Activated CD8-positive, alpha-beta memory T cell treated with anti-CD3 and anti-CD28 coated beads for 4 hours (primary cell): ENCODE measurements at regions not wholly inside any gene's neighbourhood (a gene's known extent, or its start where the extent isn't known, plus 50 kb on each side); places are given as distances from the start of the nearest gene placed in this dataset.

ENCODE experiments used
- DNase-seq, 2 donors: peaks; one replicate each; pipeline ENCODE4 v3.0.0-alpha.2; 2020; ENCODE audit warnings: low read depth in 2 of 2

DNA sequence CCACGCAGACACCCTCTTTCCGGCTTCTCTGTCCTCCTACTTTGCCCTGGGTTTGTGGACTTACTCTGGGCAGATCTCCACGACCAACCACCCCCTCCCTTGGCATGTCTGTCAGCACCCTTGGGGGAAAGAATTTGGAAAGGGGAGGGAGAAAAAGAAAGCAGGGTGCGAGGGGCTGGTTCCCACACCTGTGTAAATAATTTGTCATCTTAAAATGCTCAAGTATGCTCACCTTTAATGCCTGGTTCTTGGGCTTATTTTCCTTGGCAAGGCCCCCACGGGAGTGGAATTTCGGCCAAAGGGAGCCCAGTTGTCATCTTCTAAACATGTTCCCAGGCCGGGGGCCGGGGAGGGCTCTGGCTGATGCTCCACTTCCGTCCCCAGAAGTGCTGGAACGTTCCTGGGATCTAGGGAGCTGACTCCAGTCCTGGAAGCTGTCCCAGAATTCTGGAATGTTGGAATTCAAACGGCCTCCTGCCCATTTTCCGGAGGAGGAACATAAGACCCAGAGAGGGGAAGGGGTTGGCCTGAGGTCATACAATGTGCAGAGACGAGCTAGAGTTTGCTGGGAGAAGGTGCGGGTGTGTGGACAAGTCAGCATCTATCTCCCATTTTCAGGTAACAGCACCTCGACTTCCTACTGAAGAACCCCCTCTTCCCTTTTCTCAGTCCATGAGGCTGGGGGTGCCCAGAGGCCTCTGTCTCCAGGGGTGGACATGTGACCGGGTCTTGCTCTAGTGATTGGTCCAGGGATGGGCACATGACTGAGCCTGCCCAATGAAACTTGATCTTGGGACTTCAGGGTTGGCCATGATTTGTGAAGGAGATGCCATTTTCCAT is 122.3 kb downstream of the CEBPB start:
- DNase-seq, result no peak

DNA sequence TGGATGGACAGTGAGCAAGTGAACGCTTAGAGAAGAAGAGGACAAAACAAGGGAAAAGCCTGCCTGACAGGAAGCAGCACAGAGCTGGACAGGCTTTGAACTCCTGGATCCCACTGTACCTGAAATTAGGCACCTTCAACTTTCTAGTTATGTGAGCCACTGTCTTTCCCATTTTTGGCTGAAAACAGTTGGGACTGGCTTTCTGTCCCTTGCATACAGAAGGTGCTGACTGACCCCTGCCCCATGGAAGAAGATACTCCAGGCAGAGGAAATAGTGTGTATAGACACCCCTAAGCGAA is 122.8 kb downstream of the CEBPB start:
- DNase-seq, result no peak

DNA sequence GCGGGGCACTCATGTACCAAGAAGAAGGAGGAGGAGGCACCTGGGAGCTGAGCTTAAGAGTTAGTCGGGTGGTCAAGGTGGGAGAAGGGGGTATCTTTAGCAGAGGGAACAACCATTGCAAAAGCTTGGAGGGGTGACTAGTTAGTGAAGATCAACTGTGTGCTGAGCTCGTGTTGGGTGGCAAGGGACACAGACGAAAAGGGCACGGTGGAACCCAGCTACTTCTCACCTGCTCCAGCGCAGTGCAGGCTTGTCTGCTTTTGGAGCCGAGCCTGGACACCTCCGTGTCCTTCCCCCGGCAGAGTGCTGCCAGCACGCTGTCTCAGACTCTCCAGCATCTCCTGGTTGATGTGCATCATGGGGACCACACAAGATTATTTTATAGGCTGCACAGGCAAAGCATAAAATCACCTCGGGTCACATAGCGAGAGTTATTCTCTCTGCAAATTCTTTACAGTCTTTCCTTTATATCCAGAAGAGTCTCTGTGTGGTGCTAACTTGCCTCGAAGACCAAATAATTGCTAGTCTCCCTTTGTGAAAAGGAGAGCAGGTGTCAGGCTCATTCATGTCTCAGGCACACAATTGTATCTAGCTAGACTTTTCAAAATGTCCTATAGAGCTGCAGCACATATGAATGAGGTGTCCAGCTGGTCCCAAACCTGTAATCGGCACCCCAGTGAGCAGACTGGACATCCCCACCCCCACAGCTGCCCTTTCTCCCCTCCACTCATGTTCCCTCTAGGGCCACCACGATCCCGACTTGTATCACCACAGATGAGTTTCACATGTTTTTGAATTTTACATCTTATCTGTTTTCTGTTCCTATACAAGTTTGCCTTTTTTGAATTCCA is 123.4 kb downstream of the CEBPB start:
- no peak for DNase-seq

DNA sequence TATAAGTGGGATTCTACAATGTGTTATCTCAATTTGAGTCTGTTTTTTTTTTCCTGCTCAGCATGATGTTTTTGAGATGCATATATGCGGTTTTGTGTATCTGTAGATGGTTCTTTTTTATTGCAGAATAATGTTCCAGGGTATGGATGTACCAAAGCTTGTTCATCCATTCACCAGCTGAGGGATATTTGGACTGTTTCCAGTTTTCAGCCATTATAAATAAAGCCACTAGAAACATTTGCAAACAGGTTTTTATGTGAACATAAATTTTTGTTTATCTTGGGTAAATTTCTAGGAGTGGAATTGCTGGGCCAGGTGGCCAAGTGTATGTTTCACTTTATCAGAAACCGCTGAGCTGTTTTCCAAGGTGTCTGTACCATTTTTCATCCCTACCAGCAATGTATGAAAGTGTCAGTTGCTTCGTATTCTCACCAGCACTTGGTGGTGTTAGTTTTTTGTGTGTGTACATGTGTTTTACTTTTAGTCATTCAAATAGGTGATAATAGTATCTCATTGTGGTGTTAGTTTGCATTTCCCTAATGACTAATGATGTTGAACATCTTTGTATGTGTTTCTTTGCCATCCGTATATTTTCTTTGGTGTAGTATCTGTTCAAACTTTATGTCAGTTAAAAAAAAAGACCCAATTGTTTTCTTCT is 124.2 kb downstream of the CEBPB start:
- no peak for DNase-seq

DNA sequence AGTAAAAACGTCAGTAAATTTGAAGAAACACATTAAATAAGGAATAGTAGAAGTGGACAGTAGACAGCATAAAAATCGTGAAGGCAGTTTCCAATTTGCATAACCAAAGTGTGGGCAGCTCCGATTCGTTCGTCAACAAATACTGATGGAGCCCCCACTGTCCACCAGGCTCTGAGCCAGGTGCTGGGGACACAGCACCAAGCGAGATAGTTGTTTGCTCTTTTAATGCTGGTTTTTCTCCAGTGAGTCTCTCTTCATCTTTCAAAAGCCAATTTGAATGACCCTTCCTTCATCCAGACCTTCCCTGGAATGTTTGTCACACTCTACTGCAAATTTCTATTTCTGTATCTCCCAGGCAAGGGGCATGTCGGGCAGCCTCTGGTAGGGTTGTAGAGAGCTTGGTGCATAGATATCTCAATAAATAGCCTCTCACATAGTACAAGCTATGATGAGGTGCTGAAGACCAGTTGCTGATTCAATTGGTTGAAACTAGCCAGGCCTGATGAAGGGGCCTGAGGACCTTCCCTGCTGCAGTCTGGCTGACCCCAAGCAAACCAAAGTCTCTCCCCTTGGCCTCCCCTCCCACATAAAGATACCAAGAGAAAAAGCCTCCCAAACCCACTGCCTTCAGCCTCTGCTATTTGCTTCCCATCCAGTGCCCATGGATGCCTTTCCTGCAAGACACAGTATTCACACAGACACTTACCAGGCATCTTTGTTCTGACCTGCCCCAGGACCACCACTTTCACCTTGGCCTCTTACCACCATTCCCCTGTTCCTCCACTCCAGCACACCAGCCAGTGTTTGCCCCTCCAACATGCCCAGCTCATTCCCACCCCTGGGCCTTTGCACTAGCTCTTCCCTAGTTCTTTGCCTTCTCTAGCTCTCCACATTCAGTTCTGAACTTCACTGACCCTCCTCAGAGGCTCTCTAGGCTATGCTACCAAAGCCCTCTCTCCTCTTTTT is 125.2 kb downstream of the CEBPB start:
- DNase-seq, result no peak

DNA sequence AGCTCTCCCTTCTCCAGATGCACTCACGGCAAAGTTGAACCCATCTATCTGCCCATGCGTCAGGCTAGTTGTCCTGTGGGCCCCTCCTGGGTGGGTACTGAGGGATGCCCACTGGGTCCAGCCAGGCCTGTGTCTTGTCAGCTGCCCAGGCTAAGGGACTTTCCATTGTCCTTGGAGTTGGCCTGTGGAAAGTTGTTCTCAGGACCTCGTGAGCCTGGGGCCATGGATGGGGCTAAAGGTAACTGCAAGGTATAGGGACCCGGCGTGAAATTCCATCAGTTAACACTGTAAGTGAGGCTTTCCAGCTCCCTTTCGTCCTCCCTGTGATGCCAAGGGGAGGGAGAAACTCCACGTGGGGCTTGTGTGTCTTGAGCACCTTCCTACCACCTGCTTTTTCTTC is 126.5 kb downstream of the CEBPB start:
- DNase-seq, result no peak

DNA sequence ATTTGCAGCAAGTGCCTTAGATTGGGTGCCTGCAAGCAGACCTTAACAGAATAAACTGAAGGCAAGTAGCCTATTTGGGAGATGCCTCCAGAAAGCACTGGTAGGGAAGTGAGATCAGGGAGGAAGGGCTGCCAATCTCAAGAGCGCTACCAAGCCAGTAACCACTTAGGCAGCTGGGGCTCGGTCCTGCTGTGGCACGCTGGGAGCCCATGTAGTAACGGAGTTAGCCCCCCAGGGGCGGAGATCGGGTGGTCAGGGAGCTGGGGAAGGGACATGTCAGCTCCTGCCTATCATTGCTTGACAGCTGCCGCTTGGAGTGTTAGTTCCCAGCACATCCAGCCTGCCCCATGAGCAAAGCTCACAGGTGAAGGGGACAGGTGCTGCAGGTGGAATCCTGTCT is 127.0 kb downstream of the CEBPB start:
- no peak for DNase-seq

DNA sequence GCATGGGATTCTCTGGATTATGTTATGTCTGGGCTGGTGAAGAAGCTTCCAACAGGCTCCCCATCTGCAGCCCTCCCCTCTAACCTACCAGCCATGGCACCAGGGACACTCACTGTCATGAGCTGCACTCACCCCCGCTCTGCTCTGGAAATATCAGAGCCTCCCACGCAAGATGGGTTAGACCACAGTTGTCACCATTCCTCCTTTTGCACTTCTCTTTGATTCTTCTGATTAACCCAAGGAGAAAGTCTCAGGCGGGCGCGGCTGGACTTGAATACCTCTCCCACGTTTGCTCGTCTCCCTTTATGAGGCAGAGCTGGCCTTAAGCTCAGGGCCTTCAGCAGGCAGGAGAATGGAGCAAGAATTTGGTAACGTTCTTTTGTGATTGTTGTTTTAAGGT is 128.1 kb downstream of the CEBPB start:
- no peak for DNase-seq

DNA sequence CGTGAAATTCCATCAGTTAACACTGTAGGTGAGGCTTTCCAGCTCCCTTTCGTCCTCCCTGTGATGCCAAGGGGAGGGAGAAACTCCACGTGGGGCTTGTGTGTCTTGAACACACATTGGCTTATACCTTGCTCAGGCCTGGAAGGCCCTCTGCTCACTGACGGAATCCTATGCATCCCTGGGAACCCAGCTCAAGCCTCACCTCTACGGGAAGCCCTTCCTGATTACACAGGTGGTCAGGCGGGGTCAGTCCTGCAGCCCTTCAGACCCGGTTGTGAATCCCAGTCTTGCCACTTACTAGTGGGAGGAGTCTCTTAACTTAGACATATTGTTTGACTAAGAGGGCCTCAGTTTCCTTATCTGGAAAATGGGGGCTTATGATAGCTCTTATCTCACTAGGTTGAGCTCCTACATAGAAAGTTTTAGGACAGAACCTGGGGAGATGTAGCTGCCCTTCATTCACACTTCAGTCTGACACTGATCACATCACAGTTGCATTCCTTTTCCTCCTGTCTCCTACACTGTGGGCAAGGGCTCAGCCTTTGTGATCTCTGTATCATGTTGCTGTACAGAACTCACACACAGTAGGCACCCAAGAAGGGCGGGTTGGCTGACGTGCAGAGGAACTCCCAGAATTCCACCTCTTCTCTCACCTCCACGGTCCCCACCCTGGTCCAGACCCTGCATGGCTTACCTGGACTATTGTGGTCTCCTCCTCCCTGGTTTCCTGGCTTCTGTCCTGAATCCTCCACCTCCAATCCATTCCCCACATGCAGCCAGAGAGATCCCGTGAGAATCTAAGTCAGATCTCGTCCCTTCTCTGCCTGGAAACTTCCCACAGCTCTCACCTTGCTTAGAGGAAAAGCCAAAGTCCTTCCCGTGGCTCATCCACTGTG is 129.6 kb downstream of the CEBPB start:
- no peak for DNase-seq

DNA sequence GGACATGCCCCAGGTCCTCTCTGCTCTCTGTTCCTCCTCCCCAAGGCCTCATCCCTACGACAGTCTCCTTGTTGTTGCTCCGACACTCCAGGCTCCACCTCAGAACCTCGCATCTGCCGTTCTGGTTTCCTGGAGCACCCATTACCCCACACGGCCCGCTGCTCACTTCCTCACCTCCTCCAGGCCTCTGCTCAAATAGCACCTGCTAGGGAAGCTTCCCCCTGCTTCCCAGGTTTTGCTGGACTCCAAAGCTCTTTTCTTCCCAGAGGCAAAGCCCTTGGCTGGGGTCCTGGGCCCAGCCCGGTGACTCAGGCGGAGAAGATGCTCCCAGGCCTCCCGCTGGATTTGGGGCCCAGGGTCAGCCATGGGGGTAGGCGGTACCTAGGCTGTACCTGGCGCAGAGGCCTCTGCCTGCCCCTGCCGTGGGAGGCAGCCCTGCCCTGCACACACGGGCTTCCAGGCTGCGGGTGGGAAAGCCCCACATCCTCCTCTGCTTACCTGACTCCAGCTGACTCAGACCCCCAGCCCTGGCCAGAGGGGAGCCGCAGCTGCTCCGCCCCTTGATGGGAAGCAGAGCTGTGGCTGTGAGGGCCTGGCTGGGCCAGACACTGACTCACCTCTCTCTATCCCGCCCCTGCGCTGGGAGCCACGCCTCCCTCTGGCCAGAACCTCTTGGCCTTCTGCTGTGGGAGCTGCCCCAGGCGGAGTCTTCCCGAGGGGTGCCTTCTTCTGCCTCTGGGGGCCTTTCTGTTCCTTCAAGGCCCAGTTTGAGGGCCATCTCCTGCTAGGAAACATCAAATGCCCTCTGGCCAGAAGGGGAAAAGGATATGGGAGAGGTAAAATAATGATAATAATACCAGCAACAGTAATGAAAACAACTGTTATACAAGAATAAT is 130.5 kb downstream of the CEBPB start:
- no peak for DNase-seq

DNA sequence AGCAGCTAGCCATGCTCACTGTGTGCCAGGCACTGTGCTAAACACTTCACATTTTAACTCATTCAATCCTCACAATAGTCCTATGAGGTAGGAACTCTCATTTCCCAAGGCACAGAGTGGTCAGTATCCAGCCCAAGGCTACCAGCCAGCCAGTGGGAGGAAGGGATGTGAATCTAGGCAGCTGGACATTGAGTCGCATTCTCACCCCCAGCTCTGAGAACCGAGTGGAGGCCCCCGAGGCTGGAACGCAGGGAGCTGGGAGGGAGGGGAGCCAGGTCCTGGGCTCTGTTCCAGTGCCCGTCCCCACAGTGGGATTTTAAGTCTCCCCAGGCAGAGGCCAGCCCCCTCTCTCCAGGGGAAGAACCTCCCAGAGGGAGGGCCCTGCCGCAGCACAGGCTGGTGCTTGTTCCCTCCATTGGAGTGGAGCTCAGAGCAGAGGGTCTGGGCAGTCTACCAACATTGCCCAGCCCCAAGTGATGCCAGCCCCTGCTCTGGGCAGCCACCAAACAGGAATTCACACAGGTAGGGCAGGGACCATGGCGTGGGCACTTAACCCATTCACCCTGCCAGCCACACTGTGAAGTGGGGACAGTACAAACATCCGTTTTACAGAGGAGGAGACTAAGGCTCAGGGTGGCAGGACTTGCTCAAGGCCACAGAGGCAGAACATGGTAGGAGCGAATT is 131.3 kb downstream of the CEBPB start:
- DNase-seq, result no peak

DNA sequence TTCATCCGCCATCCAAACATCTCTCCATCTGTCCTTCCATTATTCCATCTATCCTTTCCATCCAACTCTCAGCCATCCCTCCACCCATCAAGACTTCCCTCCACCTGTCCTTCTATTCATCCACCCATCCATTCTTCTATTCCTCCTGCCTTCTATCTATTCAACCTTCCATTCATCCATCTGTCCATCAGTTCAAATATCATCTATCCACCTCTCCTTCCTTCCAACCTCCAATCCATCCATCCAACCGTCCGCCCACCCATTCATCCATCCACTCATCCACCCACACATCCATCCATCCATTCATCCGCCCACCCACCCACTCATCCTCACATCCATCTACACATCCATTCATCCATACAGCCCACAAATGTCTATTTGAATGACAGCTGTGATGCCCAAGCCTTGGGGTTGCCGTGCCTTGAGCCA is 132.1 kb downstream of the CEBPB start:
- no peak for DNase-seq

DNA sequence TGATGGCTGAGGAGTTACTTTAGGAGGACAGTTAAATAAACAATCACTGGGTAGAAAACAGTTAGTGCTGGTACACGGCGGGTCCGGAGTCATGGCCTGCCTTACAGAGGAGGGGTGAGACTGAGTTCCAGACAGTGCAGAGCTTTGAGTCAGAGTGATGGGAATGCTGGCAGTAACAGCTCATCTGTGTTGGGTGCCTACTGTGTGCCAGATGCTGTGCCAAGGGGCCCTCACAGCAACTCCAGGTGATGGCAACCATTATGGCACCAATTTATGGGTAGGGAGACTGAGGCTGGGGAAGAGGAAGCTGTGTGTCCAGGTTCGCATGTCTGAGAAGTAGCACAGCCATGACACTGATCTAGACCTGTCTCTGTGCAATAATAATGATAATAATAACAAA is 132.6 kb downstream of the CEBPB start:
- no peak for DNase-seq

DNA sequence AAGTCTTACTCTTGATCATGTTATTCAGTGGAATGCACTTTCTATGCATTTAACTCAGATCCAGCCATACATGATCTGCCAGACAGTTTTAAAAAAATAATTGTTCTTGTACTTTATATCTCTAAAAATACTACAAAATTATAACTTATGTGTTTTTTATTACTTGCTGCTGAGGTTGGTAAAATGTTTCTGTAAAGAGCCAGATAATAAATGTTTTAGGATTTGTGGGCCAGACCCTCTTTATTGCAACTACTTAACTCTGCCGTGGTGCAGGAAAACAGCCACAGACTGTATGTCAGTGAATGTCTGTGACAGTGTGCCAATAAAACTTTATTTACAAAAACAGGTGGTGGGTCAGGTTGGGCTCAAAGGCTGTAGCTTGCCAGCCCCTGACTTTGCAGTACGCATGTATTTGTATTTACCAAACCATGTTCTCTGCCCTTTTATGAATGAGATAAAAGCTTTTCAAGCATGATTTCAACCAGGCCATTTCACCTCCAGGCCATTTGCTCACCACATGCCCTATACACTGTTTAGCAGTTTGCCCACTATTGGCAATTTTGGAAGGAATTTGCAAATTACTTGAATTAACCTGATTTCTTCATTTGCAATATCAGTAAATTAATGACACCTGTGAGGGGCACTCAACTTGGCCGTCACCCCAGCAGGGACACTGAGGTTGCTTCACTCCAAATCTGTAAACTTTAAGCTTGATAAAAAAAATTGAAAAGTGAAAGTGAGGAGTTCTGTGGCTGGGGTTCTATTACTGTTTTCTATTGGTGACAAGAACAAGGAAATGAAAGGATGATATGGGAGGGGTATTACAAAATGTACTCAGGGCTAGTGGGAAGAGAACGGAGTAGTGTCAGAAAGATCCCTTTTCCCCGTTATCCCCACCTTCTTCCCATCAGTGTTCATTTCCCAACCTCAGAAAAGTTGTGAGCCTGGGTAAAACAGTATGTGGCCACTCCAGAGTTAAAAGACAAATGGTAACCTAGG is 133.4 kb downstream of the CEBPB start:
- no peak for DNase-seq

DNA sequence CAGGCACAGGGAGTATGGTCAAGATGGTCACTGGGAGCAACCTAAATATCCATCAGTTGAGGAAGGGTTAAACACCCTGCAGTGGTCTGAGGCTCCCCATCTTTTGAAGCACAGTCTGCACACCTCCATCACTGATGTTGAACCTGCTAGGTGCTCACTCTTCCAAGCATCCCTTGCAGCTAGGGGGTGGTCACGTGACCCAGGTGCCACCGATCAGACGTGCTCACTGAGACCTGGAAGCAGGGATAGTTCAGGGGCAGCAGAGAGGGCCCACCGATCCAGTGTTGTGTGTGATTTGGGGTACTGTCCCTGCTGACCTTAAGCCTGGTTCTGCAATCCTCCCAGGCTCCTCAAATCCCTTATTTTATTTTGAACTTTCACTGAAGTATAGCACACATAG is 134.6 kb downstream of the CEBPB start:
- DNase-seq, result no peak

DNA sequence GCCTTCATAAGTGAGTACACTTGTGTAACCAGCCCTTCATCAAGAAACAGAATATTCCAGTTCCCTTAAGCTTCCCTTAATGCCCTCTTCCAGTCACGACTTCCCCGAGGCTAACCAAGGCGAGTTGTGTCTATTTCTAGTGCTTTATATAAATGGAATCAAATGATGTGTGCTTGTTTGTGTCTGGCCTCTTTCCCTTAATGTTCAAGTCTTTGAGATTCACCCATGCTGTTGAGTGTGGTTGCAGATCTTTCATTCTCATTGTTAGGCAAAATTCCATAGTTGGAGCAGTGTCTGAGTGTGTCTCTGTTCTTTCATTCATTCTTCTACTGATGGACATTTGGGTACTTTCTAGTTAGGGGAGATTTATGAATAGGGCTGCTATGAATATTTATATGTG is 135.0 kb downstream of the CEBPB start:
- no peak for DNase-seq

DNA sequence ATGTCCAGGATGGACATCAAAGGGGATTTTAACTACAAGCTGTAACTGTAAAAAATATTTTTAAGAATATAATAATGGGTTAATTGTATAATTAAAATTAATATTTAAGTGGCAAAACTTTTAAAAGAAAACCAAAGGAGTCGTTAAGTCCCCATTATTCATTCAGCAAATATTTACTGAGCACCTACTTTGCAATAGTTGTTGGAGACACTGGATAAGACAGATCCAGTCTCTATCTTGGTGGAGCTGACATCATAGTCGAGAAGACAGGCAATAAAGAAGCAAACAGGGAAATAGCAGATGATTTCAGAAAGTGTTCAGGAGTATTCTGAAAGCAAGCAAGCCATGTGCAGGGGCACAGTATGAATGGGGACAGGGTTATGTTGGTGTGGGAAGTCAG is 137.0 kb downstream of the CEBPB start:
- DNase-seq, result no peak
